H1 (cell line): ENCODE measurements at regions not wholly inside any gene's neighbourhood (a gene's known extent, or its start where the extent isn't known, plus 50 kb on each side); places are given as distances from the start of the nearest gene placed in this dataset.

ENCODE experiments used
- CTCF ChIA-PET: fragments of 300-600 bp; sonication (Branson Sonifier 250); formaldehyde crosslinking; loops from one replicate; lab custom pipeline; 2021; ENCODE audit not compliant: partially characterized antibody; lab: Charles Lee
- POLR2A ChIA-PET: fragments of 300-600 bp; sonication (Branson Sonifier 250); formaldehyde crosslinking; loops from one replicate; lab custom pipeline; 2021; ENCODE audit warnings: inconsistent platforms; ENCODE audit not compliant: partially characterized antibody; lab: Charles Lee
- DNase-seq, 2 experiments: peaks; one replicate each; pipeline versions ENCODE4 v3.0.0 to v3.0.0-alpha.2; 2010 to 2022; ENCODE audit warnings: low spot score in 2 of 2, low read depth in 1 of 2, mixed read lengths in 1 of 2
- FAIRE-seq: peaks from 2 replicates; lab custom pipeline; 2011; peaks lifted over from hg19 to GRCh38; lab: Jason Lieb, UNC
- H2AFZ ChIP-seq: 2 replicates; pipeline ENCODE4 v1.8.1; 2012; ENCODE audit warnings: low read length, inconsistent platforms
- H2AK5ac ChIP-seq: 2 replicates; pipeline ENCODE4 v1.6.1; 2013; ENCODE audit warnings: low read depth, low read length
- H2BK120ac ChIP-seq: replicated peaks from 2 replicates; pipeline ENCODE3; 2013; ENCODE audit warnings: low read depth, low read length, inconsistent platforms
- H2BK12ac ChIP-seq: 2 replicates; pipeline ENCODE4 v1.6.1; 2013; ENCODE audit warnings: low read depth, low read length
- H2BK15ac ChIP-seq: 2 replicates; pipeline ENCODE4 v1.6.1; 2013; ENCODE audit warnings: low read length
- H2BK20ac ChIP-seq: 2 replicates; pipeline ENCODE4 v1.6.1; 2013; ENCODE audit warnings: low read length
- H2BK5ac ChIP-seq: 2 replicates; pipeline ENCODE4 v1.6.1; 2013; ENCODE audit warnings: low read depth, low read length
- H3K14ac ChIP-seq: 2 replicates; pipeline ENCODE4 v1.6.1; 2013; ENCODE audit warnings: inconsistent platforms; ENCODE audit not compliant: insufficient read length
- H3K18ac ChIP-seq: 2 replicates; pipeline ENCODE4 v1.6.1; 2013; ENCODE audit warnings: low read length; ENCODE audit errors: extremely low read depth
- H3K23ac ChIP-seq: 2 replicates; pipeline ENCODE4 v1.6.1; 2013; ENCODE audit warnings: inconsistent platforms; ENCODE audit not compliant: insufficient read length
- H3K23me2 ChIP-seq: 2 replicates; pipeline ENCODE4 v1.6.1; 2013; ENCODE audit warnings: low read depth, low read length
- H3K27ac ChIP-seq: 2 replicates; pipeline ENCODE4 v1.6.1; 2011; ENCODE audit warnings: low read depth, low read length, inconsistent platforms
- H3K27me3 ChIP-seq, 4 experiments: replicated peaks in 1 of 4; 1 replicate in 1 of 4; 2 replicates in 3 of 4; pipeline versions ENCODE4 v1.6.1 to v1.8.1; 2011 to 2013; ENCODE audit warnings: low read length in 3 of 4, mild to moderate bottlenecking in 3 of 4, inconsistent platforms in 2 of 4, mixed read lengths in 2 of 4, moderate library complexity in 1 of 4; ENCODE audit not compliant: control insufficient read depth in 3 of 4, insufficient read depth in 3 of 4; ENCODE audit errors: extremely low read depth in 1 of 4
- H3K36me3 ChIP-seq, 4 experiments: 2 replicates each; pipeline versions ENCODE4 v1.6.1 to v1.8.1; 2011 to 2013; ENCODE audit warnings: mild to moderate bottlenecking in 4 of 4, low read length in 3 of 4, moderate library complexity in 2 of 4, control low read depth in 1 of 4, inconsistent platforms in 1 of 4; ENCODE audit not compliant: insufficient read depth in 4 of 4, control insufficient read depth in 2 of 4
- H3K4ac ChIP-seq: replicated peaks from 2 replicates; pipeline ENCODE3; 2013; ENCODE audit warnings: low read length, low read depth, mixed read lengths, inconsistent platforms; ENCODE audit not compliant: insufficient read length
- H3K4me1 ChIP-seq, 4 experiments: replicated peaks in 1 of 4; 1 replicate in 1 of 4; 2 replicates in 3 of 4; pipeline versions ENCODE4 v1.6.1 to v1.8.1; 2011 to 2013; ENCODE audit warnings: low read length in 3 of 4, inconsistent platforms in 2 of 4, mixed read lengths in 1 of 4; ENCODE audit not compliant: insufficient read depth in 4 of 4, control insufficient read depth in 3 of 4
- H3K4me2 ChIP-seq, 2 experiments: 2 replicates each; pipeline versions ENCODE4 v1.6.1 to v1.8.1; 2011 to 2013; ENCODE audit warnings: low read depth in 2 of 2, low read length in 2 of 2, control low read depth in 1 of 2, inconsistent platforms in 1 of 2, mild to moderate bottlenecking in 1 of 2; ENCODE audit not compliant: insufficient read depth in 1 of 2
- H3K4me3 ChIP-seq, 4 experiments: fragments of 200-600, 300-600 bp in 1 of 4; sonication (generic), shearing (Covaris generic), sonication (Bioruptor Twin) in 1 of 4; 2 replicates each; pipeline versions ENCODE4 v1.5.1 to v1.8.1; 2011 to 2016; ENCODE audit warnings: low read length in 4 of 4, low read depth in 3 of 4, control low read depth in 2 of 4, inconsistent platforms in 2 of 4, mild to moderate bottlenecking in 2 of 4, mixed read lengths in 1 of 4, moderate library complexity in 1 of 4; ENCODE audit not compliant: insufficient read depth in 2 of 4; ENCODE audit errors: extremely low read depth in 1 of 4
- H3K56ac ChIP-seq: replicated peaks from 2 replicates; pipeline ENCODE3; 2013; ENCODE audit warnings: low read depth, mild to moderate bottlenecking, mixed read lengths, low read length, inconsistent platforms; ENCODE audit not compliant: insufficient read length
- H3K79me1 ChIP-seq: 2 replicates; pipeline ENCODE4 v1.6.1; 2013; ENCODE audit warnings: low read depth, low read length, control low read depth
- H3K79me2 ChIP-seq, 2 experiments: 2 replicates each; pipeline versions ENCODE4 v1.6.1 to v1.8.1; 2012 to 2013; ENCODE audit warnings: low read length in 2 of 2, mild to moderate bottlenecking in 2 of 2, inconsistent platforms in 1 of 2; ENCODE audit not compliant: insufficient read depth in 2 of 2, control insufficient read depth in 1 of 2
- H3K9ac ChIP-seq, 4 experiments: replicated peaks in 1 of 4; 1 replicate in 1 of 4; 2 replicates in 3 of 4; pipeline versions ENCODE4 v1.6.1 to v1.8.1; 2011 to 2013; ENCODE audit warnings: low read depth in 3 of 4, low read length in 3 of 4, control low read depth in 2 of 4, mild to moderate bottlenecking in 2 of 4, moderate library complexity in 2 of 4, inconsistent platforms in 1 of 4; ENCODE audit errors: extremely low read depth in 1 of 4
- H3K9me3 ChIP-seq, 2 experiments: 2 replicates each; pipeline versions ENCODE4 v1.6.1 to v1.8.1; 2012 to 2013; ENCODE audit warnings: mild to moderate bottlenecking in 2 of 2, moderate library complexity in 2 of 2, control low read depth in 1 of 2, inconsistent platforms in 1 of 2, low read depth in 1 of 2, low read length in 1 of 2, mixed read lengths in 1 of 2; ENCODE audit not compliant: insufficient read depth in 2 of 2
- H4K20me1 ChIP-seq, 2 experiments: replicated peaks in 1 of 2; 2 replicates each; pipeline versions ENCODE3 to v1.8.1; 2011 to 2013; ENCODE audit warnings: inconsistent platforms in 2 of 2, low read length in 2 of 2, mild to moderate bottlenecking in 1 of 2; ENCODE audit not compliant: insufficient read depth in 2 of 2, control insufficient read depth in 1 of 2
- H4K5ac ChIP-seq: 2 replicates; pipeline ENCODE4 v1.6.1; 2013; ENCODE audit warnings: low read length, low read depth, mixed read lengths, inconsistent platforms; ENCODE audit not compliant: insufficient read length
- H4K8ac ChIP-seq: 2 replicates; pipeline ENCODE4 v1.8.0; 2013; ENCODE audit warnings: mild to moderate bottlenecking, moderate library complexity, low read length, inconsistent platforms; ENCODE audit not compliant: insufficient read depth; ENCODE audit errors: extremely low read depth
- H4K91ac ChIP-seq: replicated peaks from 2 replicates; pipeline ENCODE3; 2013; ENCODE audit warnings: low read length, mixed read lengths, inconsistent platforms; ENCODE audit not compliant: insufficient read length
- CBX5 ChIP-seq: fragments of 300-800, 300-1000 bp; sonication (generic); IDR thresholded peaks from 2 replicates; pipeline ENCODE4 v1.7.1; 2016; ENCODE audit warnings: antibody characterized with exemption, low read length, low read depth
- CREB1 ChIP-seq: IDR thresholded peaks from 2 replicates; pipeline ENCODE4 v1.6.1; 2012; ENCODE audit warnings: inconsistent platforms
- GABPA ChIP-seq: IDR thresholded peaks from 2 replicates; pipeline ENCODE4 v1.6.1; 2011; ENCODE audit warnings: mild to moderate bottlenecking, low read length, moderate library complexity, borderline replicate concordance; ENCODE audit not compliant: insufficient read depth
- POLR2A ChIP-seq, 2 experiments: IDR thresholded peaks; 1 replicate in 1 of 2; 2 replicates in 1 of 2; pipeline ENCODE4 v1.6.1; 2011; ENCODE audit warnings: low read depth in 2 of 2, low read length in 2 of 2, mild to moderate bottlenecking in 2 of 2; ENCODE audit errors: control extremely low read depth in 1 of 2
- RAD21 ChIP-seq, 2 experiments: IDR thresholded peaks in 1 of 2; conservative IDR thresholded peaks in 1 of 2; 2 replicates each; pipeline ENCODE4 v1.6.1; 2011; ENCODE audit warnings: low read depth in 2 of 2, low read length in 2 of 2, improper control_type of control experiment in 1 of 2, inconsistent platforms in 1 of 2, mild to moderate bottlenecking in 1 of 2, moderate library complexity in 1 of 2
- TEAD4 ChIP-seq: IDR thresholded peaks from 2 replicates; pipeline ENCODE4 v1.6.1; 2012; ENCODE audit warnings: low read depth, low read length, inconsistent platforms, mixed read lengths
- USF2 ChIP-seq: IDR thresholded peaks from 2 replicates; pipeline ENCODE4 v1.6.1; 2011; ENCODE audit warnings: low read length, improper control_type of control experiment
- WGBS, 2 experiments: shearing (Covaris generic) in 1 of 2; methylation state at CpG; one replicate each; pipeline versions ENCODE4 v1.1.6 to v1.1.7; 2013 to 2015; ENCODE audit warnings: low lambda C conversion rate in 2 of 2, mixed read lengths in 2 of 2, inconsistent platforms in 1 of 2, low coverage in 1 of 2, missing lambda C conversion rate in 1 of 2; ENCODE audit not compliant: insufficient replicate concordance in 2 of 2, insufficient coverage in 1 of 2, insufficient read length in 1 of 2; ENCODE audit errors: extremely low coverage in 1 of 2, missing lambda C conversion rate in 1 of 2; 5-methylcytosine and 5-hydroxymethylcytosine counted together

- DNase-seq = no peak
- H2BK15ac ChIP-seq = no peak overlapping the region
- H2BK12ac ChIP-seq = no peak overlapping the region
- H3K27ac ChIP-seq = no peak overlapping the region
- no peak overlapping the region for H2BK20ac ChIP-seq
- H3K9ac ChIP-seq = no peak overlapping the region
- no peak overlapping the region for H4K5ac ChIP-seq
- no peak overlapping the region for H3K56ac ChIP-seq
- no peaks in the 10 kb centered on the region for H3K23me2 ChIP-seq
- no peak for FAIRE-seq
- H2AFZ ChIP-seq = no peak overlapping the region
- H3K36me3 ChIP-seq = no peaks in the 10 kb centered on the region
- no peaks in the 10 kb centered on the region for H4K20me1 ChIP-seq
- H3K4me2 ChIP-seq = no peak overlapping the region
- ChIA-PET POLR2A (no interaction called here), CTCF (interaction anchor here (0.6 kb wide), 1 partner anchor 358 kb away, joined by 3 read pairs; no protein-coding TSS in a partner anchor)
- H3K9me3 ChIP-seq = no peaks in the 10 kb centered on the region
- H3K4me1 ChIP-seq = no peaks in the 10 kb centered on the region
- H4K8ac ChIP-seq = no peak overlapping the region
- no peak overlapping the region for H3K4me3 ChIP-seq
- H3K14ac ChIP-seq = no peak overlapping the region
- no peak overlapping the region for H3K23ac ChIP-seq
- no peak overlapping the region for H2AK5ac ChIP-seq
- no peaks in the 10 kb centered on the region for H3K79me2 ChIP-seq
- no peaks in the 10 kb centered on the region for H3K79me1 ChIP-seq
- no peak overlapping the region for H3K4ac ChIP-seq
- H3K18ac ChIP-seq = no peak overlapping the region
- no peak overlapping the region for H4K91ac ChIP-seq
- no peaks in the 10 kb centered on the region for H3K27me3 ChIP-seq
- no peak overlapping the region for H2BK5ac ChIP-seq
- H2BK120ac ChIP-seq = no peak overlapping the region
- 89% methylated on average over 10 of the region's 10 CpGs; no CpG with 5 or more reads in 1 of the 2 experiments for WGBS, 2 experiments
- no peak for TF ChIP-seq CREB1
- TF ChIP-seq TEAD4 = no peak
- no peak for TF ChIP-seq CBX5
- TF ChIP-seq GABPA = no peak
- TF ChIP-seq RAD21 (IDR thresholded peaks at IDR 0.05 in 1 of 2, conservative IDR thresholded peaks at IDR 0.05 in 1 of 2; ENCODE audit: low read depth in 2 of 2, low read length in 2 of 2) = no peak
- TF ChIP-seq USF2 = no peak
- TF ChIP-seq POLR2A (IDR thresholded peaks at IDR 0.05; ENCODE audit: control extremely low read depth in 1 of 2, low read depth in 2 of 2, low read length in 2 of 2) = no peak
Observed at GRCh38 chr5:180411948-180412347, 58.8 kb upstream of the GFPT2 start.
